Medulla oblongata (tissue), 1 donor: ENCODE measurements at regions not wholly inside any gene's neighbourhood (a gene's known extent, or its start where the extent isn't known, plus 50 kb on each side); places are given as distances from the start of the nearest gene placed in this dataset.
"Not testable (repeated sequence)": the region's sequence is repeated elsewhere in the genome, so short reads cannot be mapped to it uniquely, and the experiment has no call there.

ENCODE experiments used
- DNase-seq: peaks from one replicate; pipeline ENCODE4 v3.0.0-alpha.2; 2015; ENCODE audit errors: extremely low spot score

DNA sequence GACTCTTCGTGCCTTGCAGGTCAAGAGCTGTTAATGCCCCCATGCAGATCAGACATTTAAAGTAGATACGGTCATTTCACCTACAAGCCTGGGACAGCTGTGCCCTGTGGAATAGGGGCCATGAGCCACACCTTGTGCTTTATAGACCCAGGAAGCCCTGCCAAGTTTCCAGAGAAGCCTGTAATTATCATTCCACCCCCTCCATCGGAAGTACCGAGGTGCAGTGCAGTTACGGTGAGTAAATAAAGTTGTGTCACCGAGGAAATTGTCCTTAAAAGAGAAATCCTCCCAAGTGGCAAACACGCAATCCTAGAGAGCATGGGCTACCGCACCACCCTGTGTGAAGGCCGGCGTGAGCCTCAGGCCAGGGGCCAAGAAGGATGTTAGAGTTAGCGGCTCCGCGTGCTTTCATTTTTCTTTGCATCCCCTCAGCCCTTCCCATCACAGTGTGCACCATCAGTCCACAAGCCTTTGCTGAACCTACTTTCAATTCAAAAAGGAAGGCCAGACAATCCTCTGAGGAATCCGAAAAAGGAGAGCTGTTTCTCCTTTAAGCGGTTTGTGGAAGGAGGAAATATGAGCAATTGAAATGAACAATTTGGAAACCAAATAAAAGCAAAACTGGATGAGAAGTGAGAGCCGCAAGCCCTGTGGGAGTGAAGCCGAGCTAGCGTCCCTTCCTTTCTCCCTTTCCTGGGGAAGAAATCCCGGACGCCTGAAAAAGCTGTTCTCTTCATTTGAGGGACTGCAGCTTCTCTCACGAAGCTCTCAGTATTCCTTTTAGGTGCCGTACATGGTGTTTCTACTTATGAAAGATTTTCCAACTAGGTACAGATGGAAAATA is 183.3 kb upstream of the PDE10A start:
- DNase-seq: no peak

GRCh38 chr6:165845493-165845892 is 182.5 kb upstream of the PDE10A start:
- DNase-seq: no peak

DNA sequence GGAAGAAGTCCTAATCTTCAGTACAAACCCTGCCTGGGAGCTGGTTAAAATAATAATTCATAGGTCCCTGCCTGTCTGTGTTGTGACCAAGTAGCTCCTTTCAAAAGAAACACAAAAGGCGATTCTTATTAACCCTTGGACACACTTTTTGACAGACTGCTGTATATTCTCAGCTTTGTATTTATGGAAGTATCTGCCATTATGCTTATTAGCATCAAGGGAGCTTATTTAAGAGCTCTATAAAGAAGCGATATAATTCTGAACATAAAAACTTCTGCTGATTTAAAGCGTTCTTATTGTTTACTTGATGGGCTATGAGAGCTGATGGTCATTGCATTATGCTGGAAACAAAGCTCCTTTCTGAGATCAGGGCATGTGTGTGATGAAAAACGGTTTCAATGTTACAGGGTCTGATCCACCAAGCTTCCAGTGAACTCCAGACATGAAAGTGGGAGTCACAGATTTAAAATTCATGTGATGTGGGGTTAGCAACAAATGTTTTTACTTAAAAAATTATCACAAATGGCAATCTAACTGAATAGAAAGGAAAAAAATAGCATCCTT is 181.8 kb upstream of the PDE10A start:
- DNase-seq: no peak

DNA sequence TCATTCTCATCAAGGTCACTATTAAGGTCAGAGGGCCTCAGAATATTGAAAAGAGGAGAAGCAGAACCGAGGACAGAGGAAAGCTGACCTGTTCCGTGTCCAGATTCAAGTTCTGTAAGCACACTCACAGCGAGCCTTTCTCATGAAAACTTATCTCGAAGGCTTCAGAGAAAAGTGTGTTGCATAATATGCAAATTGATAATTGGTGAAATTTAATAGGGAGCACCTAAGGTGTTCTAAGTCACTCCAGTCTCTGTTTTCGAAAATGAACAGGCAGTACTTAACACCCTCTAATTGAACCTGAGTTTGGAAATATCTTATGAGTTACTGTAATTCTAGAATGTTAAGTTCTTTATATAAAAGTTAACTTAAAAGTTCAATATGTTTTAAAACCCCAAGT is 181.2 kb upstream of the PDE10A start:
- no peak for DNase-seq

- DNase-seq: no peak
Measured at GRCh38 chr6:165843568-165844113, 180.6 kb upstream of the PDE10A start.

DNA sequence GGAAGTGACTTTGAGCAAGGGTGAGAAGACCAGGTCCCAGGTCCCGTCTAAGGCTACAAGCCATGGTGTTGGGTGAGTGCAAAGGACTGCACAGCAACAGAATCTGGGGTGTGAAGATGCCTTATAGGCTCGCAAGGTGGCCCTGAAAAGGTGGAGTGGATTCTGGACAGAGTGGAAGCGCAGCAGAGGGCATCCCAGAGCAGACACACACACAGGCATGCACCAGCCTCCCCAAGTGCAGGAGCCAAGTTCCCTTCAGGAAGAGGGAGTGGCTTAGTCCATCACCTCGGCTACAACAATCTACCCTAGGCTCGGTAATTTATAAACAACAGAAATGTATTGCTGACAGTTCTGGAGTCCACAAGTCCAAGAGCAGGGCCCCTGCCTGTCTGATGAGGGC is 180.1 kb upstream of the PDE10A start:
- no peak for DNase-seq

DNA sequence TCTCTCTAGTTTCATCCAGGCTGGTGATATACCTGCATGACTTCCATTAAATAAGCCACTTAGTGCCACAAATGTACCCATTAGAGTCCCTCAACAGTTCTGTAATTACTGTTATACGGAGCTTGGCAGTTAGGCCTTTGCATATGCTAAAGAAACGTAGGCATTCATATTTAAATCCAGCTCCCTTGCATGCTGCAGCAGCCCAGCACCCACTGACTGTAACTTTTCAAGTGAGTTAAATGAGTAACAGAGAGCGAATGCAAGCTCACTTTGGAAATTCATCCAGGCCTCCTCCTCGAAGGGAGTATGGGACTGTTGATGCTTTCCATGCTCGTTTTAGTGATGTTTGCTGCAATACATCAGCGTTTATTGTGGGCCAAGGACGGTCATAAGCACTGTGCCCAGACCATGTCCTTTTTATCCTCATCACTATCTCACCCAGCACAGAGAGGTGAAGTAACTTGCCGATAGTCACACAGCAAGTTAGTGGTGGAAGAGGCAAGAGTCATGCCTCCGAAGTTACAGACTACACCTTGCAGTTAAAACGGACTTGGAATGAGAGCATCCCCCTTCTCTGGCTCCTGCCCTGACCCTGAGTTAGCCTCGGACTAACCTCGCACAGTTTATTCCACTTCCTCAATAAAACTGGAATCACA is 179.4 kb upstream of the PDE10A start:
- DNase-seq: no peak

- no peak for DNase-seq
Measured at GRCh38 chr6:165841153-165841558, 178.1 kb upstream of the PDE10A start.

- no peak for DNase-seq
Measured at GRCh38 chr6:165837948-165838745, 175.1 kb upstream of the PDE10A start.

- DNase-seq: not testable (repeated sequence)
Measured at GRCh38 chr6:165836648-165837047, 173.6 kb upstream of the PDE10A start.

DNA sequence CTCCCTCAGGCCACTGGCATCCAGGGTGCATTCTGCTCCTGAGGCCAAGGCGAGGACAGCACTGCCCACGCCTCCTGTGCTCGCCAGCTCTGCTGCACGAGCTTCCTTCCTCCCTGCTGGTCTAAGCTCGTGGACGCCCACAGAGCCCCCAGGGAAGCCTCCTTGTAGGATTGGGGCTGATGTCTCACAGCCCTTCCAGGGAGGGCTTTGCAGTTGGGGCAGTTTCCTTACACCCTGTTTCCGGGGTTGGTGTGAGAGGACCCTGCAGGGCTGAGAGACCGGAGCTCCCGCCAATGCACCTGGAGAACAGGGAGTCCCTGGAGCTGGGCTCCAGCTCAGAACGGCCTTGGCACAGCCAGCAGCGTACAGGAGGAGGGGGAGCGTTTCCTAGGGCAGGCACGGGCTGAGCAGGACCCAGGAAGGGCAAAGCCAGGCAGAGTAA is 172.4 kb upstream of the PDE10A start:
- DNase-seq: no peak

GRCh38 chr6:165834613-165835259 is 171.7 kb upstream of the PDE10A start:
- DNase-seq: no peak

GRCh38 chr6:165833355-165833754 is 170.3 kb upstream of the PDE10A start:
- no peak for DNase-seq

DNA sequence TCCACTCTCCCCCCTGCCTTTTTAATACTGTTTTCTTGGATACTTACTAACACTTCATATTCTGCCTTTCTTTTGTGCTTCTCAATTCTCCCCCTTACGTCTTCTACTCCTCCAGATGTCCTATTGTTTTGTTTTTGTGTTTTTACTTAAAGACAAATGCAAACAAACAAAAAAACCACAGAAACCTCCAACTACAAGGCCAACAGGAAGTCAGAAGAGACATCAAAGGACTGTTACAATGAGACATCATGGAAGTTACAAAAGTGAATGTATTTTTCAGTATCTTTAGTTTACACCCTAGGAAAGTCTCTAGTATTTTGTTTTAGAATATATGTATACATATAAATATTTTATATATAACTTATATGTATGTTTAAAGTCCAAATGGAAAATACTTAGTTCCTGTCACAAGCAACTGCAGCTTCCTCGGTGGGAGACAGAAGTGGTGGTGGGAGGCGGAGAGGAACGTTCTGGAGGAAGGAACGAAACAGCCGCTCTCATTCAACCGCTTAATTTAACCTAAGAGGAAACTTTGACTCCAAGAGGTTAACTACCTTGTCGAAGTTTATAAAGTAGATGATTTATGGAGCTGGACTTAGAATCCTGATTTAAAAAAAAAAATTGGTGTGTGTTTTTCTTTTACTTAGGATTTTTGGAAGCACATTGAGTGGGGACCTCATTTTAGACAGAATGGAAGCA is 168.9 kb upstream of the PDE10A start:
- DNase-seq: no peak

- no peak for DNase-seq
Measured at GRCh38 chr6:165830761-165831160, 167.7 kb upstream of the PDE10A start.

DNA sequence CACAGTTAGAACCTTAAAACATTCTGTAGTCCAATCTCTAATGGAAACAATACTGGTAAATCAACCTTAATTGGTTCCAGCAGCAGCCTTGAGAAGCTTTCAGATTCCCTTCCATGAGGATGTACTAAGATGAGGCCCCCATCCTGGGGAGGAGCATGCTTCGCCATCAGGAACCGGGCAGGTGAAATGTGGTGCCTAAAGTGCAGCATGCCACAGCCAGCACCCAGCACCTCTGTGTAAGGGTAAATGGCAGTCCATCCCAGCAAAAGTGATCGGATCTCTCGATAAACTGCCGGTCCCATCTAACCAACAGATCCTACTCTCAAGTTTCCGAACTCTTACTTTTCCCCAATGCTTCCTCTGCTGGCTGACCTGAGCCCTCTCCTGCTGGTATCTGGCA is 166.3 kb upstream of the PDE10A start:
- no peak for DNase-seq

DNA sequence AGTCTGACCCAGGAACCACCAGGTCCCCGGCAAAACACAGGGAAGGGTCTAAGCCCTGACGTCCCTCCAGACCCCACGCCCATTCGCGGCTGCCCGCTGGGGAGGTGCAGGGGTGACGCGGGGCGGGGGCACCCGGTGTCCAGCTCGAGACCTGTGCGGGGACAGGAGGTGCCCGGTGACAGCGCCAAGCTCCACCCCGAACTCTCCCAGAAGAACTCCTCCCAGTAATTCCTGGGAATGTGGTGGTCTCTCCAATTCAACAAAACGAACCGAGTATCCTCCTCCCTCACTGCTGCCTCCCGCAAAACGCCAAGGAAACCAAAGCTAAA is 164.1 kb upstream of the PDE10A start:
- DNase-seq: no peak

DNA sequence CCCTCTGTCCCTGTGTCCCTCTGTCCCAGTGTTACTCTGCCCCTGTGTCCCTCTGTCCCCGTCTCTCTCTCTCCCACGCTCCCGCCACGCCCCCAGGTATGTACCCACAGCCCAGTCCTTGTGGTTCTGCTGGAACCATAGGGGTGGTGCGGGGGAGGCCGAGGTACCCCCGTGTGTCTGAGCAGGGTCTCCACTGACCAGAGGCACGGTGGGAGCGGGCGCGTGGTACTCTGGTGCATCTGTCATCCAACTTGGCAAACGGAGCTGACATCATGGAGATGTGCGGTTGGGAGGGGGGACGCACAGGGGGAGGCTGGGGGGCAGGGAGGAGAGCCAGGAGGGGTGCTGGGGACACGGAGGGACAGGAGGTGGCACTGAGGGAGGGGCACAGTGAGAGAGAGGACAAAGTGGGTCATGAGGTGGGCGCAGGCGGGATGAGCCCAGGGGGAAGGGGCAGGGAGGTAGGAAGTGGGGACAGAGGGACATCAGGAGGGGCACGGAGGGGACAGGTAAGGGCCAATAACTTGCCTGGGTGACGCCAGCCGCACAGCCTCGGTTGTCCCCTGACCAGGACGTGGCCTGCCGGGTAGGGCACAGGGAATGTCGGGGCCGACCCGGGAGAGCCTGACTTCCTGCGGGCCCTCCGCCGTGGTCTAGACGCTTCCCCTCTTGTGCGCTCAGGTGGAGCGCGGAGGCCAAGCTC is 163.6 kb upstream of the PDE10A start:
- DNase-seq: no peak

- no peak for DNase-seq
Measured at GRCh38 chr6:165825256-165825815, 162.3 kb upstream of the PDE10A start.
